Activated naive CD4-positive, alpha-beta T cell treated with Interleukin-2 at 50 U/mL for 16 hours (primary cell): ENCODE measurements at regions not wholly inside any gene's neighbourhood (a gene's known extent, or its start where the extent isn't known, plus 50 kb on each side); places are given as distances from the start of the nearest gene placed in this dataset.
"Not testable (repeated sequence)": the region's sequence is repeated elsewhere in the genome, so short reads cannot be mapped to it uniquely, and the experiment has no call there.

Experiments
- DNase-seq: peaks from one replicate; pipeline ENCODE4 v3.0.0-alpha.2; 2020

DNA sequence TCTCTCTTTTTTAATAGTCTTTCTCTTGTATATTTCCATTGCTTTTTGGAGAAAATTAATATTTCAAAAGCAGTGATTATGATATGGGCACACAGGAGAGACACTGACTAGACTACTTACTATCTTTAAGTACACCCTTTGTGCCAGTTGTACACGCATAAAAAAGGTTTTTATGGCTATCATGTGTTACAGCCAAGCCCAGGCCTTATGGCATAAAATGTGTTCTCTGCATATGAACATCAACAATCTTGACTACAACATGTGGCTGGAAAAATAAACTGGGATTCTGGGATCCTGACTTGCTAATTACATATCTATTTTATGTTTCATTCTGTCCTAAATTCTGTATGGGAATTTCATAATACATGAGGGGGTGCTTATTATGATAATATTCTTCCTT is 1401.8 kb downstream of the SLITRK5 start:
- DNase-seq: no peak

DNA sequence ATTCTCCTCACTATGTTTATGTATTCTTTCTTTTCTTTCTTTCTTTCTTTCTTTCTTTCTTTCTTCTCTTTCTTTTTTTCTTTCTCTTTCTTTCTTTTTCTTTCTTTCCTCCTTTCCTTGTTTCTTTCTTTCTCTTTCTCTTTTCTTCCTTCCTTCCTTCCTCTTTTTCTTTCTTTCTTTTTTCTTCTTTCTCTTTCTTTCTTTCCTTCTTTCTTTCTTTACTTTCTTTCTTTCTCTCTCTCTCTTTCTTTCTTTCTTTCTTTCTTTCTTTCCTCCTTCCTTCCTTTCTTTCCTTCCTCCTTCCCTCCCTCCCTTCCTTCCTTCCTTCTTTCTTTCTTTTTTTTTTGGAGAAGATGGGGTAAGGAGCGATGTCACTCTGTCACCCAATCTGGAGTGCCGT is 1405.5 kb downstream of the SLITRK5 start:
- no peak for DNase-seq

DNA sequence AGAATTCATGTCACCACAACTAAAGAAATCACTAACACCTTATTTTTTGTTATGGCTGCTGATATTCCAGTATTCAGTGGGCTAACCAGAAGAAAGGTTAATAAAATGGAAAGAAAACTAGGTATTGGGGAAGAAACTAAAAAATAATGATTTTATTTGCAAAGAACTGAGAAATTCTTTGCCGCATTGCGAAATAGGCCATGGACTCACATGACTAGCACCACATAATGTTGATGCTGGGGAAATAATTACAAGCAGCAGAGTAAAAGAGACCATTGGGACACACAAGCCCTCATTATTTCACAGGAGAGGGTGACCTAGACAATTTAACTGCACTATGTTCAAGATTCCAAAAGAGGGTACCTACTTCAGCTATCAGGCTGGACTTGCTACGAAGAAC is 1411.5 kb downstream of the SLITRK5 start:
- DNase-seq: no peak

GRCh38 chr13:89088107-89088506 is 1416.9 kb downstream of the SLITRK5 start:
- not testable (repeated sequence) for DNase-seq

GRCh38 chr13:89097994-89098393 is 1426.8 kb downstream of the SLITRK5 start:
- DNase-seq: no peak

- no peak for DNase-seq
These were observed 1442.6 kb downstream of the SLITRK5 start for GRCh38 chr13:89113744-89114143.

DNA sequence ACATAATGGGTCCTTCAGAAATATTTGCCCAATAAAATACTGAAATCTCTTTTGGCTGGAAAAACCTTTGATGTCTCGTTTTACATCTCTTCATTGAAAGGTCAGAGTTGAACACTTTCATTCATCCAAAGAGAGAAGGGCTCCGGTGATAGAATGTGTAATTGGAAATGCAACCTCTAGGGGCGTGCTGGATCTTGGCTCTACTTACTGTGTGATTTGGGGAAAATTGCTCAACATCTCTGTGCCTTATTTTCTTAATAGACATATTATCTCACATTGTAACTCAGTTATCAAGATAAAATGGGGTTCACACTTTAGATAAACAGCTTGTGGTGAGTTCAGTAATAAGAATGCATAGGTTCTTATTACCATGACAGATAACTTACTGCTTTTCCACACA is 1444.1 kb downstream of the SLITRK5 start:
- DNase-seq: no peak

DNA sequence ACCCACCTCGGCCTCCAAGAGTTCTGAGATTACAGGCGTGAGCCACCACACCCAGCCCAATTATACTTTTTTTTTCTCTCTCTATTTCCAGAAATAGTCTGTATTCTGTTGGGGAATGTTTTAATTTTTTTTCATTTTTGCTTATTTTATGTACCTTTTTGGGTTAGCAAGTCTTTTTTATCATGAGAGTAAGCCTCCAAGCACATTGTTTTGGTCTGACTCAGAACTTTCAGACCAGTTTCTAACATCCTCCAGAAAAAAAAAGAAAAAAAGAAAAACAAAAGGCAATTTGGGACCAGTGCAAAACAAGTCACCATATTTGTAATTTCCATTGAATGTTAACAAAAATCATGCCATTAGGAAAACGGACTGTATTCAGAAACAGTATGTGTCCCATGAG is 1465.5 kb downstream of the SLITRK5 start:
- no peak for DNase-seq

GRCh38 chr13:89150362-89150761 is 1479.2 kb downstream of the SLITRK5 start:
- no peak for DNase-seq

DNA sequence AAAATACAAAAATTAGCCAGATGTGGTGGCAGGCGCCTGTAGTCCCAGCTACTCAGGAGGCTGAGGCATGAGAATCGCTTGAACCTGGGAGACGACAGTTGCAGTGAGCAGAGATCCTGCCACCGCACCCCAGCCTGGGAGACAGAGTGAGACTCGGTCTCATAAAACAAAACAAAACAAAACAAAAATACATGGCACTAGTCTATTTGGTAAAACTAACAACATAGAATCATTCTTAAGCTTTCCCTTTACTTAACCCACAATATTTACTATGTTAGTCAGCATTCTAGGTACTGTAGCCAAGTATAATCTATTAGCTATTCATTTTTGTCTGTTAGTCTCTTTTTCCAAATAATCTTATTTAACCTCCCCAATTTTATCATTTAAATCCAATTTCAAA is 1482.8 kb downstream of the SLITRK5 start:
- DNase-seq: no peak

GRCh38 chr13:89163096-89163495 is 1491.9 kb downstream of the SLITRK5 start:
- no peak for DNase-seq

- no peak for DNase-seq
These were observed 1494.5 kb downstream of the SLITRK5 start for GRCh38 chr13:89165685-89166084.

DNA sequence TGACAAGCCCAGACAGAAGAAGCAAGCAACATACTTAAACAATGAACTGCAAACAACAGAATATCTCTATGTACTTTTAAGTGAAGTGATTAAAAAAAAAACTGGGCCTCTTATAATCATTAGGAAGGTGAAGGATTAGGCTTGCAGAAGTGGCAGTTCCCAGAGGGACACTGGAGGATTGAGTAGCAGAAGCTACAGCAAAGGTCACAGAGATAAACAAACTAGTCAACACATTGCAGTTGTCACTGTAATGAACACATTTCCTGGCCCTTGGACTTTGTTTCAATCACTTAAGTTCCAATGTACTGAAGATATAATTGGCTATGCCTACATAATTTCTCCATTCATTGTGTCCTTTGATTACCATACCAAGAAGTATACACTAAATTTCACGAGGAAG is 1498.8 kb downstream of the SLITRK5 start:
- no peak for DNase-seq

- DNase-seq: no peak
These were observed 1509.9 kb downstream of the SLITRK5 start for GRCh38 chr13:89181041-89181440.

- no peak for DNase-seq
These were observed 1528.0 kb downstream of the SLITRK5 start for GRCh38 chr13:89199138-89199537.

DNA sequence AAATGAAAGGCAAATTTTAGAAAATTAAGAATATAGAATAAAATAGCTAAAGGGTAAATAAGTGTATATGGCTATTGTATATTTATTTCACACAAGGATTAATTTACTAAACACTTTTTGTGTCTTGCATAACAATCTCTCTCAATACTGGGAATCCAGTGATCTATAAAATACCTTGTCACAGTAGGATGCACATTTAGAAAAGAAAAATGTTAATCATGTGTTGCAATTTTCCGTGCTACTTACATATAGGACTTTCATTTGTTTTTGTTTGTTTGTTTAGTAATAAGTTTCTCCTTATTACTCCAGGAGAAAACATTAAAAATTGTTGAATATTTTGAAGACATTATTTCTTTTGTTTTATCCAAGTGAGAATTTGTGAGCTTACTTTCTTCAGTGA is 1533.3 kb downstream of the SLITRK5 start:
- DNase-seq: no peak

DNA sequence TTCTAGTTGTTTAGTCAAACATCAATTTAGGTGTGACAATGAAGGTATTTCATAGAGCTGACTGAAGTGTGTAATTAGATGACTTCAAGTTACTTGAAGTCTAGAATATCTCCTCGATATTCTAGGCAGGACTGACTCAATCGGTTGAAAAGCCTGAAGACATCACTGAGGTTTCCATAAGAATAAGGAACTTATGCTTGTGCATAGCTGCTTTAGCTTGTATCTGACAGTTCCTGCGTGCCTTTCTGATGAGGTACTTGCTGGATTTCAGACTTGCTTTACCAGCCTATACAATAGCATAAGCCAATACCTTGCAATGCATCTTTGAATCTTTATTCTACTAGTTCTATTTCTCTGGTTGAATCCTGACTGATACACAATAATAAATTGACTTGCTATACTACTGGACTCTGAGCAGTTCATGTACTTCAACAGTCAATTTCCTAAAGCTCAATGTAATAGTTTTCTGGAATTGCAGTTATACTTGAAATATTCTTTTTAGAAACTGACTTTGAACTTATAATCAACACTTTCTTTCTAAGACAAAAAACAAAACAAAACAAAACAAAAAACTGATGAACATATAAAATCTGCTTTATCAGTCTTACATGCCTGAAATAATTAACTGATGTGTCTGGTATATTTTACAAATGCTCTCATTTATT is 1534.8 kb downstream of the SLITRK5 start:
- no peak for DNase-seq

DNA sequence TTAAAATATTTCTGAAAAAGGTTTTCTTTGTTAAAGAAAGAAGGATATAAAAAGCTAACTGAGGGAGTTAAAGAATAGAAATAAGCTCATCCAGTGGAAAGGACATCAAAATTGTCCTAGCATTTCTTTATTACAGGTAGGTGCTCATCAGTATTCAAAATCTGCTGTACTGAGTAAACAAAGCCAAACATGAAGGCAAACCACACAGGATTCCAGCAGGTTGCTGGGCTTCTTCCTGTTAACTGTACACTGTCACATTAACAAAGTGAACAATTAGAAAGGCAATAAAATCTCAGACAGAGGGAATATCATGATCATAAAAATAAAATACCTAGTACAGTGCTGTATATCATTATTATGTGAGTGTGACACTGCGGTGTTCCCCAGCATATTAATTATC is 1541.0 kb downstream of the SLITRK5 start:
- DNase-seq: no peak

- no peak for DNase-seq
These were observed 1543.0 kb downstream of the SLITRK5 start for GRCh38 chr13:89214185-89214584.

DNA sequence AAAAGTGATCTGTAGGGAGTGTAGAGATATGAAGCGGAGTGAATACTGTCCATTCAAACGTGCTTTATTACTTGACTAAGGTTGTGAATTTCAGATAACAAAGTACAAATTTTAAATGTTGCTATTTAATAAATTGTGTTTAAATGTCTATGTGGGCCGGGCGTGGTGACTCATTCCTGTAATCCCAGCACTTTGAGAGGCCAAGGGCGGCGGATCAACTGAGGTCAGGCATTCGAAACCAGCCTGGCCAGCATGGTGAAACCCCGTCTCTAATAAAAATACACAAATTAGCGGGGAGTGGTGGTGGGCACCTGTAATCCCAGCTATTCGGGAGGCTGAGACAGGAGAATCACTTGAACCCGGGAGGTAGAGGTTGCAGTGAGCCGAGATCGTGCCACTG is 1544.1 kb downstream of the SLITRK5 start:
- DNase-seq: not testable (repeated sequence)

DNA sequence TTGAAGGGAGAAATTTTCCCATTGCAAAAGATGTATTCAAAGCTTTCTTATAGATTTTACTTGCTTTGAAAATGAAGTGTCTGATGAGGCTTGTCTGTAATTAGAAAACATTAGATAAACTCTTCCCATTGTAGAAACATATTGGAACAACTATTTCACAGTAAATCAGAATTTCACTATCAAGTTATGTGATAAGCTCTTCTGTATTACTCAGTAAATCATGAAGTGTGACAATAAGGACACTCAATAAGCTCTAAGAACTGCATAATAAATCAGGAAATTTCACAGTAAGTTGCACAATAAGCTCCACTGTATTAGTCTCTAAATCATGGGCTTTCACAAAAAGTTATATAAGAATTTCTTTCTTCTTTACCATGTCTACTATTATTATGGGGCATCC is 1546.6 kb downstream of the SLITRK5 start:
- DNase-seq: no peak

DNA sequence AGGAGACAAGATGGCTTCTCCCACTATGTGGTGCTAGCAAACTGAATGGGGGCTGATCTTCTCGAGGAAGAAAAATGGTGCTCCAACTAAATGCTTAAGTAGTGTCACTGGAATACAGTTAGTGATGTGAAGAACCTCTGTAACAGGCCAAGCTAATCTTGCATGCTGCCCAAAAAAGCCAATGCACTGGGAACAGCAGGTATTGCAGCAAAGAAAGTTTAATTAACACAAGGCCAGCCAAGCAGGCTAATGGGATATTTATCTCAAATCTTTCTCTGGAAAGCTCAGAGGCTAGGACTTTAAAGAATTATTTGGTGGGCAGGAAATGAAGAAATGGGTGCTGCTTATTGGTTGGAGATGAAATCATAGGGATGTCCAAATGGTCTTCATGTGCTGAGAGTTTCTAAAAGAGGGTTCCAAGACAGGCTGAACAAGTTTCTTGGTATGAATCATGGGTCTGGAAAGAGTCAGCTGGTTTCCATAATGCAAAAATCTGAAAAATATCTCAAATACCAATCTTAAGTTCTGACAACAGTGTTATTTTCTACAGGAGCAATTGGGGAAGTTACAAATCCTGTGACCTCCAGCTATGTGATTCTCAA is 1550.5 kb downstream of the SLITRK5 start:
- DNase-seq: no peak

DNA sequence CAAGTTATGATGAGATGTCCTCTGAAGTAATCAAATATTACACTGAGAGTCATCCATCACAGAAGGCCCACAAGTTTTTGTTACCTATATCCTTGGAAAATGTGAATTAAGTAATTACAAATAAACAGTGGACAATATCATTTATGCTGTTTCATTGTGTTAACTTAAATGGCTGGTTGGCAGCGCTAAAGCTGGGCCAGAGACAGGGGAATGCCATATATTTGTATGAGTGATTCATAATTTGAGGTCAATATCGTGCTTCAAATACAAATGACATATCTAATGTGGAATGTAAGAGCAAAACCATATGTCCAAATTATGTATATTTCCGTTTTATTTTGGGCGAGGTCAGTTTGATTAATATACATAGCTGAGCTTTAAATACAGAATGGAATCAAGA is 1556.2 kb downstream of the SLITRK5 start:
- DNase-seq: no peak

DNA sequence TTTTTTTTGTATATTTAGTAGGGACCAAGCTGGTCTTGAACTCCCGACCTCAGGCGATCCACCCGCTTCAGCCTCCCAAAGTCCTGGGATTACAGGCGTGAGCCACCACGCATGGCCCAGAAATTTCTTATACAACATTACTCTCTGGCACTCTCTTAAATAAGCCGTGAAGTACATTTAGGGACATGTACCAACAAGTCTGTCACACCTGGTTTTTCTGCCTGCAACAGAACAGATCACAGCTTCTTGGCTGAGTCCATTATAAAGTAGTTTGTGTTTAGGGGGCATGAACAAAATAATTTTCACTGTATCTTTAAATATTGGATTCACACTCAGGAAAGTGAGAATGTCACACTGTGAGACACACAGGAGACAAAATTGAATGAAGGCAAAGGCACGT is 1567.3 kb downstream of the SLITRK5 start:
- DNase-seq: no peak
